ENCODE measurements at regions not wholly inside any gene's neighbourhood (a gene's known extent, or its start where the extent isn't known, plus 50 kb on each side); places are given as distances from the start of the nearest gene placed in this dataset.

DNA sequence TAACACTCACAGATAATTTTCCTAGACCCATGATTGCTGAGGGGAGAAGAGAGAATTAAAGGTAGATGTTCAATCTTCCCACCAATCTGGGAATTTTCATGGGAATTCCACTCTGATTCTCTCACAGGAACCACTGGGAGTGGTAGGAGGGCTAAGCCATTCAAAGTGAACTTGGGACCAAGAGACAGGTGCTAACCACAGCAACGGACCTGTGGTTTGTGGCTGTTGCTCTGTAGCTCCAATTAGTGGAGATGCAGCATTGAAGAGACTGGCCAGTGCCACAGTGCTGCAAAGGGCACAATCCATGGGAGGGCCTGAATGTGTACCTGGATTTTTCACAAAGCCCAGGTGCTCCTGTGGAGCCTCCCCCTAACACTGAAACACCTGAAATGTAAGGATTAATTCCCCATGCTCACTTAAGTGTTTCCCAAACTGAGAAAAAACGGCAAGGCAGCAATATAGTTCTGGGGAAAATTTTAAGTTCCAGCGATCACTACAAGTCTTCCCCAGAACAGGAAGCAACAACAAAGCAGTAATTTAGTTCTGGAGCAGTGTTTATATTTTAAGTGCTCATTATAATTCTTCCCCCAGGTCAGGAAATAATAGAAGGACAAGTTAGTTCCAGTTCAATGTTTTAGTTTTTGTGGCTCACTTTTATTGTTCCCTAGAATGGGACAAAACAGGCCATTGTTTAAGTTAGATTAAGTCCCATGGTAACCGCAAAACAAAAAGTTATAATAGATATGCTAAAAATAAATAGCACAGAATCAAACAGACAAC is 1045.8 kb downstream of the CNTNAP5 start:
- no peak for DNase-seq

DNA sequence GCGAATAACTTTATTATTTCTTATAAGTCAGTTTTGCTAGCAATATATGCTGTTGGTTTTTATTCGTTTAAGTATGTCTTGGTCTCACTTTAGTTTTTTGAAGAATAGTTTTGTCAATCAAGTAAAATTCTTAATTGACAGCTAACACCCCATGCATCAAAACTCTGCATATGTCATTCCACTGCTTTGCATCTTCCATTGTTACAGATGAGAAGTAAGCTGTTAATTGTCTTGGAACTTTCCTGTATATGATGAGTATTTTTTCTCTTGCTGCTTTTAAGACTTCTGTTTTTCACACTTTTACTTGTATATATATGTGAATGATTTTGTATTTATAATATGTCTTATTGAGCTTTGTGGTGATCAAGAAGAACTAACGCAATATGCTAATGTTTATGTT is 1048.4 kb downstream of the CNTNAP5 start:
- DNase-seq = no peak

DNA sequence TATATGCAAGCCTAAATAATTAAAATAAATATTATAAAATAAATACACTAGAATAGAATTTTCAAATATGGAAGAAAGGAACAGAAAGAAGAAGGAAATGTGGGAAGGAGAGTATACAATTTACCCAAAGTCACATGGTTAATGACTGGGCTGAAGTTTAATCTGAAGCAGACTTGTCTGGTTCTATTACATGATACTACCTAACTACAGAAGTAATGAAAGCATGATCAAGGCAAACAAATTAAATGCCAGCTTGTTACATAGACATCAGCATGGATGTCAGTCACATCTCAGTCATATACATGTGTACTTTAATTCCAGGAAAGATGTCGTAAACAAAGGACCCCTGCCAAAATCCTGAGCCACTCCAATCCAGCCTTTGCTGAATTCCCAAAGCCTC is 1060.8 kb downstream of the CNTNAP5 start:
- DNase-seq = no peak

DNA sequence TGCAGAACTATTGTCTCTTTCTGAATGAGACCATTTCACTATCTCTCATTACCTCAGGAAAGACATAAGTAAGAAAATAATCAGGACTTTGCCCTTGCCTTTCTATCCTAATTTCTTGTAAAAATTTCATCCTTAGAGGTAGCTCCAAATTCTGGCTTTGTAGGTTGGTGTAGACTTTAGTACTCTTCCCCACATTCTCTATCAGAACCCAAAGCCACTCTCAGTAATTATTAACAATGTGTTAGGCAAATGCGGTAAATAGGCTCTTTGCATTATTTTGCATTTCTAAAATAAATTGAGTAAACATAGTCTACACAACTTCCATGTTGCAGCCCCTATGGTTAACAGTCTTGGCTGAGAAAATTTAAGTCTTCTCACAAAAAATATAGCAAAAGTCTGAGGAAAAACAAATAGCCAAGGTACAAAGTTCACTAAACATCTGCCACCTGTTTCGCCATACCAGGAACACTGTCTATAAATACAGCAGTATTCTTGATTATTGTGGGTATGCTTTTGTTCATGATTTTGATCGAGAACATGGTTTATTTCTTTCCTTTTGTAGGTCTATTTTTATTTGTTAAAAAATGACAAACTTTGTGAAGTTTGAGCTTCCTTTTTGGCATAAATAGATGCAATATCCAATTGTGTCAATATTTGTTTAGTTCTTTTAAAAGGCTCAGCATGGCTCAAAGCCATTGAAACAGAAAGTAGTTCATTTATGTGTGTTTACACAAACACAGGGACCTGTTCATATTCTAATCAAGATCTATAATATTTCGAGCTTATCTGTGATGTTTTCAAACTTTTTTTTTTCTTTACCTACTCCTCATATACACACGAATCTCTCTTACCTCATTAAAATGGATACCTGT is 1061.5 kb downstream of the CNTNAP5 start:
- DNase-seq = no peak

DNA sequence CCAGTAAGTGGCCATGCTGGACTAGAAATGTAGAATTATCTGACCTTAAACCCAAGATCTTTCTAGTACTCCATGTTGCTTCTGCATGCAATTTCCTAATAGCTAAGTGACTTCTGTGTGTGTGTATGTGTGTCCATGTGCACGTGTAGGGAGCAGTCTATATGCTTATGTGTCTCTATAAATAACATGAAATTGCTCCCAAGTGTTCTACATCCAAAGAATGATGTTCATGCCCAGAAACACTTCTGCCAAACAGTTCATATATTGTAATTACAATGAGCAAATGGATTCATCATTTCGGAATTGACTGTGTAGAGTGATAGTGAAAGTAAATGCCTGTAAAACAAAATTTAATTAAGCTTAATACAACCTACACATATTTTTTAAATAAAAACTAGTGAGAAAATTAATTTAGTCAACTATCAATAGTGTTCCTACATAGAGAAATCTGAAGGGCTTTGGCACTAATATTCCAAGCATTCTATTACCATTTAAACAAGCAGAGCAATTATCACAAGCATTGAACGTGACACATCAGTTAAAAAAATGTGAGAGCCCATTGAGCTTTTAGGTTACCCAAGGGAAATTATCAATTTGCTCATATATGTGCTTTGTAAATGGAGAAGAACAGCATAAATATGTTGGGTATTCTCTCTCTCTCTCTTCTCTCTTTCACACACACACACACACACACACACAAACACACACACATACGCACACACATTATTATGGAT is 1067.4 kb downstream of the CNTNAP5 start:
- DNase-seq = no peak

DNA sequence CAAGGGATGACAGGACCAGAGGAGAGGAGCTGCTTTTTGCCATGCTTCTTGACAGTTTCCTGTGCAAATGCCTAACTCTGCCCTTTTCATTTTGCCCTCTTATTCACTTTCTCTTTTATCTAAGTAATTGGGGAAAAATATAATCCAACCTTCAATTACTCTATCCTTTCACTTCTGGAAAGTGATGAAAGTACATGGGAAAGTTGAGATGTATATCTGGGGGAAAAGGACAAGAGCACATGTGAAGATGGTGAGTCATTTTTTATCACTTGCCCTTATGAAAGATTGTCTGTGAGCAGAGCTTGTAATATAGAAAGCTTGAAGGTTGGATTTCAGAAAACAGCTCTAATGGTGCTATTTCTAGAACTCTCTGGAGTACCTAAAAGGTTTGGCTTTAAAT is 1070.7 kb downstream of the CNTNAP5 start:
- no peak for DNase-seq

DNA sequence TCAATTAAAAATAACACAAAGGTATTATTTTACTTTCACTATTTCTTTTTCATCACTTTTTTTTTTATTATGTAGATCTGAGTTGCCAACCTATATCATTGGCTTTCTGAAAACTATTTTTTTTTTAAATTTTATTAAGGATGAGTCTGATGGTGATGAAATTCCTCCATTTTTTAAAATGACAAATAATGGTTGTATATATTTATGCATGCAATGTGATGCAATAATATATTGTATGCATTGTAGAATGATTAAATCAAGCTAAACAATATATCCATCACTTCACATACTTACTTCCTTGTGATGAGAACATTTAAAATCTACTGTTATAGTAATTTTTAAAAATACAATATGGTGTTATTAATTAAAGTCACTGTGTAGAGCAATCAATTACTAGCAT is 1081.6 kb downstream of the CNTNAP5 start:
- DNase-seq = no peak

DNA sequence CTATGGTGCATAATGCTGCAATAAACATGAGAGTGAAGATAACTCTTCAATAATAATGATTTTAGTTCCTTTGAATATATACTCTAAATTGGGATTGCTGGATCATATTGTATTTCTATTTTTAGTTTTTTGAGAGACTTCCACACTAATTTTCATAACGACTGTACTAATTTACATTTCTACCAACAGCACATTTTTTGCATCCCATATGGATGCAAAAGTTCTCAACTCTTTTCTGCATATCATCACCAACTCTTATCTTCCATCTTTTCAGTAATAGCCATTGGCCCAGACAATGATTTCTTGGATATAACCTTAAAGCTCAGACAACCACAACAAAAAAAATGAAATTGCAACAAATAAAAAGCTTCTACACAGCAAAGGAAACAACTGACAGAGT is 1082.4 kb downstream of the CNTNAP5 start:
- no peak for DNase-seq

DNA sequence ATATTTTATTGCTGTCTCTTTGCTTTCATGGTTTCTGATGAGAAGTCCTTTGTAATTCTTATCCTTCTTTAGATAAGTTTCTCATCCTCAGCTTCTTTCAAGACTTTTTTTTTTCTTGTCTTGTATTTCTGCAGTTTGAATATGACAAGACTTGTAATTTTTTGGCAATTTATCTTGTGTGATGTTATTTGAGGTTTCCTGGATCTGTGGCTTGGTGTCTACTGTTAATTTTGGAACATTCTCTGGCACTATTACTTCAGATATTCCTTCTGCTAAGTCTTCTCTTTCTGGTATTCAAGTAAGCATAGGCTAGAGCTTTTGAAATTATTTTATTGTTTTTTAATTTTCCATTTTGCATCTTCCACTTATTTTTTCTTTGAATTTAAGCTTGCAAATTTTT is 1083.2 kb downstream of the CNTNAP5 start:
- no peak for DNase-seq

DNA sequence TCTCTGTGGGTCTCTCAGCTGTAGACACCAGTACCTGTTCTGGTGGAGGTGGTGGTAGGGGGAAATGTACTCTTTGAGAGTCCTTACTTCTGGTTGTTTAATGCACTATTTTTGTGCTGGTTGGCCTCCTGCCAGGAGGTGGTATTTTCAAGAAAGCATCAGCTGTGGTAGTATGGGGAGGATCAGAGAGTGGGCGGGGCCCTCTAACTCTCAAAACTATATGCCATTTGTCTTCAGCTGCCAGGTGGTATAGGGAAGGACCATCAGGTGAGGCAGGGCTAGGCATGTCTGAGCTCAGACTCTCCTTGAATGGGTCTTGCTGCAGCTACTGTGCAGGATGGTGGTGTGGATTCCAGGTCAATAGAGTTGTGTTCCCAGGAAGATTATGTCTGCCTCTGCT is 1100.8 kb downstream of the CNTNAP5 start:
- no peak for DNase-seq

DNA sequence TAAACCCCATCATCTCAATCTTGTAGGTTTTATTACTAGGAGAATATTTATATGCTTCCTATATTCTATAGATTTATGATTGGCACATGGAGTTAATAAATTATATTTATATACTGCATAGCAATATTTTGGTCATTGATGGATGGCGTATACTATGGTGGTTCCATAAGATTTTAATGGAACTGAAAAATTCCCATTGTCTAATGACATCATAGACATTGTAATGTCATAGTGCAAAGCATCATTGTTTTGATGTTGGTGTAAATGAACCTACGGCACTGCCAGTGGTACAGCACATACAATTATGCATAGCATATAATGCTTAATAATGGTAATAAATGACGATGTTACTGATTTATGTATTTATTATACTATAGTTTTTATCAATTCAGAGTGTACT is 1135.9 kb downstream of the CNTNAP5 start:
- DNase-seq = no peak

DNA sequence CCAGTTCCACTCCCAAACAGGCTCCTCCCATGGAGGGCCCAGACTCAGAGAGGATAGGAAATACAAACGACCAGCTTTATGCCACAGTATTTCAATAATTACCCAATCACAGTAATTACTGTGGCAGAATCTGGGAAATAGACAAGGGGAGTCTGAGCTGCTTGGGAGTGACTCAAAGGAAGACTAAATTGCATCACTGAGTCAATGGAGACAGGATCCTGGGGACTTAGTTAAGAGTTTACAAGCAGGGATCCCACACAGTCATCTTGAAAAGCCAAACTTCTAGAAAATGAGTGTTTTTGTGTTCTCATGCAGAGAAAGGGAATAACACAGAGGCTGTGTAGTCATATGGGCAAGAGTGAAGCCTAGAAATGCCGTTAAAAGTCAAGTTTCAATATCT is 1142.1 kb downstream of the CNTNAP5 start:
- DNase-seq = no peak

DNA sequence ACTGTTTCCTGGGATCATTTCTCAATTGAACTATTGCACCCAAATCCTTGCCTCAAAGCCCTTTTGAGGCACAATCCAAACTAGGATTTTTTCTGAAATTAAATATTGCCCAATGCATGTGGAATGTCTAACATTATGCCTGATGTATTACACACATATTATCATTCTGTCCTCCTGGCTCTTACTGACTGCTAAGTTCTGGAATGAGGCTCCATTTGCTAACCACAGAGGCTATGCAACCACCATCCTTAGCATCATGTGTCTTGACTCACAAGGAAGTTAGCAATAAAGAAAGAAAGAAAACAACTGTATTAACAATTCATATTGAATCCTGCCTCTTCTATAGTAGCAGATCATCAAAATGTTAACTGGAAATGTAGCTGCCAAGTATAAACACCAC is 1142.7 kb downstream of the CNTNAP5 start:
- no peak for DNase-seq

DNA sequence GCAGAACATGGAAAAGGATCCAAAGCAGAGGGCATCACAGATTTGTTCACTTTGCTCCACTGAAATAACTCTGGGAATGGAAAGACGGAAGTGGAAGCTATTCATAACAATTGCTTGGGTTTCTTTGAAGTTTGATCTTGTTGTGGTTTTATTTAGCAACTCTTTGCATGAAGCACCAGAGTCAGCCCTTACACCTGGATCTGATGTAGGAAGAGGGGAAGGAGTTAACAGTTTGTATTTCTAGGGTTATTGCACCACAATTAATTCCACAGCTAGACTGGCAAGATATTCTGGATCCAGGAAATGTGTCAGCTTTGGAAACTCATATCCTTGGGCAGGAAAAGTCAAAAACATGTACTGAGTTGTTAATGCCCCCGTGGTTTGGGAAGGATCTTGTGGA is 1143.4 kb downstream of the CNTNAP5 start:
- DNase-seq = no peak

DNA sequence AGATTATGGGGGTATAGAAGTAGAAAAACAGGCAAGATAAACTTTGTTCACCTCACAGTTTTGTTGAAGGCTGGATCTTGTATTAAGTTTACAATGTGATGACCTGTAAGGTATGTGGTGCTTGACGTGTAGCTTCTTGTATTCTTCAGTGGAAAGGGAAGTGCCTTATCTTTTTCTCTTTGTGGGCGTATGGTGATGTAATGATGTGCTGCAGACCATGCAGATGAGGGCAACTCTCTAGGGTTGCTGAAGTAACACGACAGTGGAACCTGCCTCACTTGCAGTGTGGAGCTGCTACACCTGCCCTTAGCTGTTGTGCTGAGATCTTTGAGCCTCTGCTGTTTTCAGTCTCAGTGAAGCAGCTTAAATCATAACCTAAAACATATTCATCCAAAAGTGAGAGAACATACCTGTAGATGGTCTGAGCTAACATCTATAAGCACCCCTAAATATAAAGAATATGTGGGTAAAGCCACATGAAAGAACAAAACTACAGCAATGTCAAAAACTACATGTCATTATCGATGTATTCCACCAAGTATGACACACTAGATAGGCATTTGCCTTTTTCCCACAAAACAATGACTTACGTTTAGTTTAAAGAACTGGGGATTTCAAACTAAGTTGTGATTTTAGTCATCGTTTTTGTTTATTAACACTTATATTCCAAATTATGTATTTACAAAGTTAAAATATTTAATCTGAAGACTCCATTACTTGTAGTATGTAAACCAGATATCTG is 1144.1 kb downstream of the CNTNAP5 start:
- no peak for DNase-seq

DNA sequence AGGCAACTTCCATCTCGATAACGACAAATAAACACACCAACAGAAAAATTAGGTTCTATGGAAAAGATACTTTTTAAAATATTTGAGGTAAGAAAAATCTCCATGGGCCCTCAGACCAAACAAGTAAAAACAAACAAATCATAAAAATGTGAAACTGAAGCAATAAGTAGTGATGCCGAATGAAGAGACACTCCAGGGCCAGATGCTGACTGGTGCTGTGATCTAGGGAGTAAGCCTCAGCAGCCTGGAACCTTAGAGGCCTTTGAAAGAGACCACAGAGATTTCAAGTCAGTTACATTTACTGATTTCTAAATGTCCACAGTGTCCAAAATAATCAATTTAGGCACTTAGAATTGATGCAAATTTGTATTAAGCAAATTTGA is 1144.7 kb downstream of the CNTNAP5 start:
- no peak for DNase-seq

DNA sequence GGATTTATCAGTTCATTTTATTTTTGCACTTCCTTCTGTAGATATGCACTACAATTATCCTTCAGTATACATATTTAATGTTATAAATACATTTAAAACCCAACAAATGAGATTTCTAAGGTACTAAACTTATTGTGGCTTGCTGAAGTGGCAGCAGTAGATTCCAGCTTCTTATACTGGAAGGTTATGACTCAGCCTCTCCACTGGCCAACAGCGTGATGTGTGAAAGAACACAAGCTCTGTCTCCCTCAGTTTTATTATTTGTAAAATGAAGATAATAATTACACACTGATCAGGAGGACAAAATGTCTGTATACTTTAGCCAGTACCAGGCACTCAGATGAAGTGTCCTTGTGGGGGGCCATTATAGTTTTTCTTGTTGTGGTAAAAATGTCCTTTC is 1147.1 kb downstream of the CNTNAP5 start:
- no peak for DNase-seq

DNA sequence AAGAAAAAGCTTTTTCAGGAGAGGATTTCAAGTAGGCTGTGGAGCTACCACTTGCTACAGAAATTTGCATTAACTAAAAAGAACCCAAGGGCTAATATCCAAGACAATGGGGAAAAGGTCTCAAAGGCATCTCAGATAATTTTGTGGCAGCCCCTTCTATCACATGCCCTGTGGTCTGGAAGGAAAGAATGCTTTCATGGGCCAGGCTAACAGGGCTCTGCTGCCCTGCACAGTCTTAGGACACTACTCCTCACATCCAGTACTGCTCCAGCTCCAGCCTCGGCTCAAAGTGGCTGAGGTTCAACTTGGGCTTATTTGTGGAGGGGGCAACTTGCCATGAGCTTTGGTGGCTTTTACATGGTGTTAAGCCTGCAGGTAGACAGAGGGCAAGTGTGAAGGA is 1150.3 kb downstream of the CNTNAP5 start:
- DNase-seq = no peak

DNA sequence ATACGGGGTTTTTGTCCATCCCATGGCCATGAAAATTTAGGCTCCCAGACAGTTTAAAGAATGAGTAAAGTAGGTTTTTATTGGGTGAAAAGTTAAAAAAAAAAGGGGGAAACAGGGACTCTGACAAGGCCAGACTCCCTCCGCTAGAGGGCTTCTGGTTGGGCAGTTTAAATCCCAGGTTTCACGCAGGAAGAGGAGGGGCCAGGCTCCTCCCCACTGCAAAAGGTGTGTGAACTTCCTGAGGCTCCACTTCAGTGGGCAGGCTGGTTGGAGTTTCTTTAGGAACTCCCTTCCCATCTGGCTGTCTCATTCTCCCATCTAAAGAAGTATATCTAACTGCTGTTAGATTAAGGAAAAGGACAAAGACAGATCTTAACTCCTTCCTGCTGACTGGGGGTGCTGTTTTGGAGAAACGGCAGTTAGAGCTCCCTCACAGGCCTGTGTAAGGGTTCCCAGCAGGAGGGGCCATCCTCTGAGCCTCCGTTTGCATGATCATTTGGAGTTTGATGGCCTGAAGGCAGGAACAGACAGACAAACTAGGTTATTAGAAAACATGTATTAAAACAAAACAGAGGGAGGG is 1160.7 kb downstream of the CNTNAP5 start:
- no peak for DNase-seq

DNA sequence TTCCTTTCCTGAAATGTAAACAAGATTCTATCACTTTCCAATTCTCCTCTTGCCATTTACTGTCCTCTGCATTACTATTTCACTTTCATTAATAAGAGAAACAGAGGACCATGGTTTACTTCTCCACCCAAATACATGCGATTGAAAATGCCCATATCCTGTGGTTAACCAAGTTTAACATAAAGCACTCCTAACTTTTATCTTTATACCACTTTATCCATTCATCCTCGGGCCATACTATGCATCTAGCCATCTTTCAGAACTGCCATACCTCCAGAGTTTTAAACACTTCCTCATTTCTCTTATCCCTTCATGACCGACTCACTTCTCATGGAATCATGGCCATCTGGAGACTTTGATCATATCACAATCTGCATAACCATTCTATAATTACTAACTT is 1182.3 kb downstream of the CNTNAP5 start:
- DNase-seq = no peak

DNA sequence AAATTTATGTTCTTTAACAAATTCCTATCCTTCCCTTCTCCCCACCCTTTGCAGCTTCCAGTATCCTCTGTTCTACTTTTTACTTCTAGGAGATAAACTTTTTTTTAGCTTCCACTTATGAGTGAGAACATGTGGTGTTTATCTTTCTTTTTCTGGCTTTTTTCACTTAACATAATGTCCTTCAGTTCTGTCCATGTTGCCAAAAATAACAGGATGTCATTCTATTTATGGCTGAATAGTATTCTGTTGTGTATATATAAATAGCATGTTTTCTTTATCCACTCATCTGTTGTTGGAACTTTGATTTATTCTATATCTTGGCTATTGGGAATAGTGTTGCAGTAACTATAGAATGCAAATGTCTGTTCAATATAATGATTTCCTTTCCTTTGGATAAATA is 1191.2 kb downstream of the CNTNAP5 start:
- no peak for DNase-seq

DNA sequence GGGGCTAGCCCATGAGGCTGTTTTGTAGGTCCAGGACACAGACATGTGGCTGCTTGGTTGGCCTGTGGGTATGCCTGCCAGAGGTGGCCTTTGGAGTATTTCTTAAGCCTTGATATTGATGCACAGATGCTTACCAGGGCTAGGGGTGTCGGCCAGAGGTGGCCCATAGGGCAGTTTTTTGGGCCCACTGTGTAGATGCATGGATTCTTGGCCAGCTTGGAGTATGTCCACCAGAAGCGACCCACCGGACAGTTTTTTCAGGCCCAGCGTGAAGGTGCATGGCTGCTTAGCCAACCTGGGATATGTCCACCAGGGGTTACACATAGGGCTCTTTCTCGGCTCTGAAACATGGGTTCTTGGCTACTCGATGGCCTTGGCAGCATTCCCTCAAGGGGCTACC is 1199.1 kb downstream of the CNTNAP5 start:
- DNase-seq = no peak

DNA sequence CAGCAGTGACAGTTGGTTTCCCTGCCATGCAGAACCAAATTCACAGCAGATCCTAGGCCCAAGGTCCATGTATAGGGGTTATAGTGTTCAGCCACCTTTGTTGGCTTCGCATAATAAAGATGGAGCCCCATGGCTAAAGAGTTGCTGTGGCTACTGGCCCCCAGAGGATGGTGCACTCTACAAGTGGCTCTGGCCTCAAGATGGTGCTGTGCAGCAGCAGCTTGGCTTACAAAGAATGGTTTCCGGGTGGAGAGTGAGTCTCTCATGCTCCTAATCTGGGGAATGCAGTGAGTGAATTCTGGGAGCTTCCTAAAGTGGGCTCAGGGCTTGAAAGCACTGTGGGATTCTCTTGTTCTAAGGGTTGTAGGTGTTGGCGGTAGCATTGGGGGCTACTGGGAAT is 1199.7 kb downstream of the CNTNAP5 start:
- no peak for DNase-seq

Data from suppressor macrophage treated with lipopolysaccharide for 4 hours (primary cell).